K562 (cell line): ENCODE measurements at regions not wholly inside any gene's neighbourhood (a gene's known extent, or its start where the extent isn't known, plus 50 kb on each side); places are given as distances from the start of the nearest gene placed in this dataset.

Experiments used
- ATAC-seq: fragments of 200-7000 bp; cut with Tn5 transposase; 3 replicates; pipeline ENCODE4 v1.9.1; 2020; ENCODE audit warnings: moderate library complexity
- BruUV-seq: library from RNA; stranded (reverse); fragments of 400-500 nt; replicated peaks from 2 replicates; lab custom pipeline; 2021; lab: Mats Ljungman, UMichigan
- CTCF ChIA-PET: fragments of 300-600 bp; formaldehyde crosslinking; extraction: SDS; loops from one replicate; lab custom pipeline; 2021; ENCODE audit warnings: low intra/inter-chr PET ratio; lab: Yijun Ruan, JAX
- POLR2A ChIA-PET: fragments of 300-600, 350-650 bp; sonication (Branson Sonifier 250); formaldehyde crosslinking; extraction: SDS; loops from one replicate; lab custom pipeline; 2021; ENCODE audit warnings: antibody characterized with exemption, inconsistent platforms; lab: Yijun Ruan, JAX
- DNase-seq, 4 experiments: peaks; one replicate each; pipeline versions ENCODE4 v3.0.0 to v3.0.0-alpha.2; 2011 to 2018; ENCODE audit warnings: low spot score in 3 of 4, mixed read lengths in 3 of 4; ENCODE audit errors: extremely low read depth in 1 of 4
- FAIRE-seq: peaks from 2 replicates; lab custom pipeline; 2011; peaks lifted over from hg19 to GRCh38; lab: Jason Lieb, UNC
- H2AFZ ChIP-seq: 2 replicates; pipeline ENCODE4 v1.6.0; 2011; ENCODE audit warnings: low read depth, low read length, control low read depth, inconsistent platforms
- H3K27ac ChIP-seq: fragments of 200-600 bp; 3 replicates; pipeline ENCODE4 v1.8.0; 2011; ENCODE audit warnings: low read depth, mild to moderate bottlenecking, control low read depth, inconsistent platforms, low read length, moderate library complexity, mixed read lengths; ENCODE audit errors: extremely low read depth
- H3K27me3 ChIP-seq, 2 experiments: fragments of 300-600 bp in 1 of 2; 2 replicates in 1 of 2; 3 replicates in 1 of 2; pipeline versions ENCODE4 v1.6.0 to v1.8.0; 2011; ENCODE audit warnings: inconsistent platforms in 2 of 2, low read length in 2 of 2, mild to moderate bottlenecking in 1 of 2, mixed read lengths in 1 of 2, moderate library complexity in 1 of 2; ENCODE audit not compliant: control insufficient read depth in 2 of 2, insufficient read depth in 2 of 2
- H3K36me3 ChIP-seq: fragments of 300-600 bp; 3 replicates; pipeline ENCODE4 v1.8.0; 2011; ENCODE audit warnings: mild to moderate bottlenecking, low read length, inconsistent platforms; ENCODE audit not compliant: control insufficient read depth, insufficient read depth
- H3K4me1 ChIP-seq, 2 experiments: fragments of 200-600 bp in 1 of 2; replicated peaks in 1 of 2; 2 replicates in 1 of 2; 3 replicates in 1 of 2; pipeline versions ENCODE4 v1.5.1 to v1.8.0; 2011; ENCODE audit warnings: inconsistent platforms in 2 of 2, low read length in 2 of 2, mild to moderate bottlenecking in 1 of 2, mixed read lengths in 1 of 2, moderate library complexity in 1 of 2; ENCODE audit not compliant: control insufficient read depth in 2 of 2, insufficient read depth in 2 of 2
- H3K4me2 ChIP-seq: 2 replicates; pipeline ENCODE4 v1.6.1; 2011; ENCODE audit warnings: low read length, control low read depth, inconsistent platforms, mixed read lengths; ENCODE audit not compliant: insufficient read depth
- H3K4me3 ChIP-seq: fragments of 200-600 bp; sonication (generic), shearing (Covaris generic); 2 replicates; pipeline ENCODE4 v1.5.1; 2016; ENCODE audit warnings: control low read depth, inconsistent platforms
- H3K79me2 ChIP-seq: fragments of 200-600 bp; 3 replicates; pipeline ENCODE4 v1.8.0; 2011; ENCODE audit warnings: low read length, inconsistent platforms; ENCODE audit not compliant: control insufficient read depth, insufficient read depth
- H3K9ac ChIP-seq, 2 experiments: 2 replicates each; pipeline versions ENCODE4 v1.6.0 to v1.6.1; 2011; ENCODE audit warnings: low read depth in 2 of 2, low read length in 2 of 2, control low read depth in 1 of 2, inconsistent platforms in 1 of 2, mild to moderate bottlenecking in 1 of 2, mixed read lengths in 1 of 2; ENCODE audit not compliant: insufficient read depth in 1 of 2
- H3K9me1 ChIP-seq: one replicate; pipeline ENCODE4 v1.6.0; 2011; ENCODE audit warnings: inconsistent platforms, mild to moderate bottlenecking, low read length, moderate library complexity; ENCODE audit not compliant: control insufficient read depth, insufficient read depth
- H3K9me3 ChIP-seq: replicated peaks from 2 replicates; pipeline ENCODE4 v1.5.1; 2011; ENCODE audit warnings: low read depth, low read length, inconsistent platforms; ENCODE audit not compliant: control insufficient read depth, insufficient read depth
- H4K20me1 ChIP-seq: replicated peaks from 2 replicates; pipeline ENCODE4 v1.6.1; 2011; ENCODE audit warnings: low read length, inconsistent platforms, mixed read lengths; ENCODE audit not compliant: control insufficient read depth, insufficient read depth
- ADNP ChIP-seq: fragments of 200-800 bp; sonication (Bioruptor generic); IDR thresholded peaks from 2 replicates; pipeline ENCODE4 v1.6.1; 2016; ENCODE audit warnings: missing genetic modification characterization, missing compliant biosample characterization
- BHLHE40 ChIP-seq: IDR thresholded peaks from 2 replicates; pipeline ENCODE4 v1.6.1; 2011; ENCODE audit warnings: low read length, improper control_type of control experiment
- GABPA ChIP-seq: fragments of 200-800 bp; sonication (Bioruptor generic); conservative IDR thresholded peaks from 2 replicates; pipeline ENCODE4 v1.6.1; 2016; ENCODE audit warnings: low read depth, missing genetic modification characterization, missing compliant biosample characterization
- RB1 ChIP-seq: fragments of 450-650 bp; IDR thresholded peaks from 2 replicates; pipeline ENCODE4 v1.6.1; 2017; ENCODE audit warnings: low read depth, mild to moderate bottlenecking
- SMARCA5 ChIP-seq: fragments of 450-650 bp; IDR thresholded peaks from 2 replicates; pipeline ENCODE4 v1.6.1; 2016
- TBP ChIP-seq: optimal IDR thresholded peaks from 2 replicates; pipeline ENCODE3; 2011; ENCODE audit warnings: low read depth, low read length, improper control_type of control experiment
- ZBTB9 ChIP-seq: fragments of 450-650 bp; formaldehyde crosslinking; IDR thresholded peaks from 2 replicates; pipeline ENCODE4 v1.4.0; 2020; ENCODE audit warnings: mild to moderate bottlenecking, moderate library complexity
- ZNF444 ChIP-seq: fragments of 250-450 bp; sonication (Bioruptor Pico); IDR thresholded peaks from 2 replicates; pipeline ENCODE4 v1.4.0; 2020; ENCODE audit warnings: mild to moderate bottlenecking, moderate library complexity
- ZNF764 ChIP-seq: fragments of 250-450 bp; sonication (Bioruptor Pico); IDR thresholded peaks from 2 replicates; pipeline ENCODE4 v1.4.0; 2020; ENCODE audit warnings: low read depth, mild to moderate bottlenecking, moderate library complexity
- ZNF780A ChIP-seq: fragments of 250-450 bp; sonication (Bioruptor Pico); IDR thresholded peaks from 2 replicates; pipeline ENCODE4 v1.5.0; 2021; ENCODE audit warnings: mild to moderate bottlenecking
- WGBS: fragments of 100-300 bp; shearing (Covaris generic); methylation state at CpG from one replicate; pipeline ENCODE4 v1.1.6; 2016; ENCODE audit warnings: low coverage, mixed read lengths; ENCODE audit not compliant: insufficient coverage; ENCODE audit errors: missing lambda C conversion rate; 5-methylcytosine and 5-hydroxymethylcytosine counted together
- in situ Hi-C: fragments of 300-500 bp; cut with MboI; formaldehyde crosslinking; loops from 4 replicates; pipeline ENCODE4 v1.15.0; 2018; ENCODE audit warnings: inconsistent platforms, mixed read lengths
- intact Hi-C: fragments of 100-400 bp; cut with micrococcal nuclease; formaldehyde crosslinking; loops from 2 replicates; pipeline ENCODE4 v1.14.2; 2022

DNA sequence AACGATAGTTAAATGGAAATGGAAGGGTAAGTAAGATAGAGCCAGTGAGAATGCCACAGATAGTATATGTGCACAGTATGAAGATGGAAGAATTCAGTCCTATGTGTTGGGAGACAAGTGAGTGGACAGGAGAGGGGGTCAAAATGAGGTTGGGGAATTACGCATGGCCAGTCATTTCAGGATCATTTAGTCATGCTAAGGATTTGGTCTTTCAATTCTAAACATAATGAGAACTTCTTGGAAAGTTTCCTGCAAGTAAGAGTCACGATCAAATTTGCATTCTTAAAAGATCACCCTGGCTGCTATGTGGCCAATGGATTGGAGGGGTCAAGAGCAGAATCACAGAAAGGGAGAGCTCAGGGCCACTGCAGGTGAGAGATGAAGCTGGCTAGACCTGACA, 64.0 kb upstream of the KCNK2 start:
- CTCF ChIA-PET: no interaction called here
- POLR2A ChIA-PET: no interaction called here
- no peak for ATAC-seq

DNA sequence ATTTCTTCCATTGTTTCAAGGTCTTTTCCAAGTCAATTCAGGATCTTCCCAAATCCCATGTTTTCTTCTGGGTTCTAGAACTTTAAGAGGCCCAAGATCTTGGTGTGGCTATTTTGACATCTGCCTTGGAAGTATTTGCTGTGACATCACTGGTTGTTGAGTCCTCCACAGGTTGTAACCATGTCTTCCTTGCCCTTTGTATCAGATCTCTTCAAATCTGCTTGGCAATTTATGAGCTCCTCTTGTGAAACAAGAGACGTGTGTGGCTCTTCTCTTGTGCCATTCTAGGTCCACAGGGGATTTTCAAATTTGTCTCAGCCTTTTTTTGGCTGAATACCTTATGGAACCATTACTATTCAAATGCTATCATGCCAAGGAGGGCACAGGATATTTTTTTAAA, 60.3 kb upstream of the KCNK2 start:
- WGBS: 0% methylated on average over 1 of the region's 1 CpG
- Histone ChIP-seq H2AFZ (no peak overlapping the region), H3K9me3 (no peaks in the 10 kb centered on the region), H3K79me2 (no peaks in the 10 kb centered on the region), H3K4me1 (no peaks in the 10 kb centered on the region), H3K4me2 (no peak overlapping the region), H4K20me1 (no peaks in the 10 kb centered on the region), H3K9me1 (no peaks in the 10 kb centered on the region)
- CTCF ChIA-PET: no interaction called here
- ATAC-seq (no peak), DNase-seq (no peak)
- POLR2A ChIA-PET: no interaction called here
- intact Hi-C loops: no loop called here
- BruUV-seq: no TSS peak
- TF ChIP-seq ZNF444 (CRISPR knock-in tag): no peak
- TF ChIP-seq ZNF780A (CRISPR knock-in tag): no peak
- TF ChIP-seq BHLHE40: no peak
- TF ChIP-seq, all 486 proteins: peak for 0
- no peak overlapping the region for H3K27ac ChIP-seq
- no peak overlapping the region for H3K9ac ChIP-seq
- no peak for FAIRE-seq
- H3K27me3 ChIP-seq: no peaks in the 10 kb centered on the region
- H3K36me3 ChIP-seq: no peaks in the 10 kb centered on the region
- in situ Hi-C loops: no loop called here
- no peak overlapping the region for H3K4me3 ChIP-seq

More for the DNA sequence above, 64.0 kb upstream of the KCNK2 start:
- no peaks in the 10 kb centered on the region for H3K36me3 ChIP-seq
- H3K9me1 ChIP-seq: no peaks in the 10 kb centered on the region
- H3K27ac ChIP-seq: no peak overlapping the region
- no peak for TF ChIP-seq SMARCA5
- no peak for TF ChIP-seq GABPA (tag)
- no peak for TF ChIP-seq TBP
- no peak for TF ChIP-seq ADNP
- TF ChIP-seq RB1: no peak
- no peak for TF ChIP-seq ZBTB9 (CRISPR knock-in tag)
- TF ChIP-seq ZNF764 (CRISPR knock-in tag): no peak
- TF ChIP-seq, all 486 proteins: peak for 0
- Histone ChIP-seq H3K4me1 (no peaks in the 10 kb centered on the region), H3K4me2 (no peak overlapping the region), H3K9ac (no peak overlapping the region), H4K20me1 (no peaks in the 10 kb centered on the region), H2AFZ (no peak overlapping the region), H3K9me3 (no peaks in the 10 kb centered on the region), H3K27me3 (no peaks in the 10 kb centered on the region), H3K4me3 (no peak overlapping the region), H3K79me2 (no peaks in the 10 kb centered on the region)
- intact Hi-C loops (no loop called here), in situ Hi-C loops (no loop called here)
- 5% methylated on average over 3 of the region's 3 CpGs for WGBS
- no peak for DNase-seq
- no TSS peak for BruUV-seq
- no peak for FAIRE-seq
